ENCODE measurements at regions not wholly inside any gene's neighbourhood (a gene's known extent, or its start where the extent isn't known, plus 50 kb on each side); places are given as distances from the start of the nearest gene placed in this dataset.
"Not testable (repeated sequence)": the region's sequence is repeated elsewhere in the genome, so short reads cannot be mapped to it uniquely, and the experiment has no call there.

- DNase-seq (ENCODE audit: low read depth) = no peak
- H3K4me3 ChIP-seq (ENCODE audit: low read depth, low read length) = no peak overlapping the region
- TF ChIP-seq CTCF (IDR thresholded peaks at IDR 0.05; ENCODE audit: insufficient read depth, low read depth, low read length) = no peak
These were observed 186.6 kb upstream of the TSHZ3 start for GRCh38 chr19:31535691-31536460.

GRCh38 chr19:31537136-31537535 lies 187.9 kb upstream of the TSHZ3 start:
- no peak overlapping the region for H3K4me3 ChIP-seq (ENCODE audit: low read depth, low read length)
- DNase-seq (ENCODE audit: low read depth) = no peak
- TF ChIP-seq CTCF (IDR thresholded peaks at IDR 0.05; ENCODE audit: insufficient read depth, low read depth, low read length) = no peak

- H3K4me3 ChIP-seq (ENCODE audit: low read depth, low read length); DNase-seq (ENCODE audit: low read depth): not testable (repeated sequence)
These were observed 188.7 kb upstream of the TSHZ3 start for GRCh38 chr19:31537902-31538301.

GRCh38 chr19:31538879-31539278 lies 189.6 kb upstream of the TSHZ3 start:
- no peak for DNase-seq (ENCODE audit: low read depth)
- H3K4me3 ChIP-seq (ENCODE audit: low read depth, low read length) = no peak overlapping the region
- no peak for TF ChIP-seq CTCF (IDR thresholded peaks at IDR 0.05; ENCODE audit: insufficient read depth, low read depth, low read length)

- TF ChIP-seq CTCF (IDR thresholded peaks at IDR 0.05; ENCODE audit: insufficient read depth, low read depth, low read length) = no peak
- DNase-seq (ENCODE audit: low read depth) = no peak
- H3K4me3 ChIP-seq (ENCODE audit: low read depth, low read length) = no peak overlapping the region
These were observed 190.2 kb upstream of the TSHZ3 start for GRCh38 chr19:31539386-31539785.

GRCh38 chr19:31541396-31541795 lies 192.2 kb upstream of the TSHZ3 start:
- H3K4me3 ChIP-seq (ENCODE audit: low read depth, low read length) = no peak overlapping the region
- TF ChIP-seq CTCF (IDR thresholded peaks at IDR 0.05; ENCODE audit: insufficient read depth, low read depth, low read length) = no peak
- no peak for DNase-seq (ENCODE audit: low read depth)

- H3K4me3 ChIP-seq (ENCODE audit: low read depth, low read length) = no peak overlapping the region
- TF ChIP-seq CTCF (IDR thresholded peaks at IDR 0.05; ENCODE audit: insufficient read depth, low read depth, low read length) = no peak
- no peak for DNase-seq (ENCODE audit: low read depth)
These were observed 194.2 kb upstream of the TSHZ3 start for GRCh38 chr19:31543456-31543855.
